H1 (cell line): ENCODE measurements at regions not wholly inside any gene's neighbourhood (a gene's known extent, or its start where the extent isn't known, plus 50 kb on each side); places are given as distances from the start of the nearest gene placed in this dataset.

Experiments used
- BRCA1 ChIP-seq: IDR thresholded peaks from 2 replicates; pipeline ENCODE4 v1.6.1; 2012; ENCODE audit warnings: low read depth, low read length, improper control_type of control experiment
- EP300 ChIP-seq, 2 experiments: IDR thresholded peaks; 1 replicate in 1 of 2; 2 replicates in 1 of 2; pipeline ENCODE4 v1.6.1; 2011 to 2012; ENCODE audit warnings: low read depth in 2 of 2, low read length in 2 of 2, mild to moderate bottlenecking in 2 of 2, borderline replicate concordance in 1 of 2, inconsistent platforms in 1 of 2, moderate library complexity in 1 of 2
- EZH2 ChIP-seq: fragments of 200-600 bp; sonication (generic); IDR thresholded peaks from 2 replicates; pipeline ENCODE4 v1.7.1; 2012; ENCODE audit warnings: low read depth, mild to moderate bottlenecking, moderate library complexity, low read length, inconsistent platforms; ENCODE audit not compliant: severe bottlenecking
- GABPA ChIP-seq: IDR thresholded peaks from 2 replicates; pipeline ENCODE4 v1.6.1; 2011; ENCODE audit warnings: mild to moderate bottlenecking, low read length, moderate library complexity, borderline replicate concordance; ENCODE audit not compliant: insufficient read depth
- PHF8 ChIP-seq: fragments of 200-600 bp; sonication (generic); conservative IDR thresholded peaks from 2 replicates; pipeline ENCODE4 v1.7.1; 2012; ENCODE audit warnings: low read depth, mild to moderate bottlenecking, inconsistent platforms, low read length, moderate library complexity
- SP1 ChIP-seq: IDR thresholded peaks from 2 replicates; pipeline ENCODE4 v1.6.1; 2011; ENCODE audit warnings: low read depth, low read length
- TAF1 ChIP-seq: IDR thresholded peaks from 2 replicates; pipeline ENCODE4 v1.6.1; 2011; ENCODE audit warnings: mild to moderate bottlenecking, low read depth, low read length
- TBP ChIP-seq: IDR thresholded peaks from 2 replicates; pipeline ENCODE4 v1.6.1; 2011; ENCODE audit warnings: low read depth, low read length, improper control_type of control experiment
- ZNF274 ChIP-seq: IDR thresholded peaks from 2 replicates; pipeline ENCODE4 v1.7.0; 2012; ENCODE audit warnings: low read length, borderline replicate concordance; ENCODE audit errors: extremely low read depth
- TF ChIP-seq, protein P1 (sequence below), 3 experiments: IDR thresholded peaks; 1 replicate in 2 of 3; 2 replicates in 1 of 3; pipeline versions ENCODE4 v1.5.1 to v1.6.1; 2011; ENCODE audit warnings: low read length in 3 of 3, mild to moderate bottlenecking in 3 of 3, inconsistent platforms in 2 of 3, low read depth in 1 of 3, moderate library complexity in 1 of 3; ENCODE audit not compliant: insufficient read depth in 1 of 3; ENCODE audit errors: control extremely low read depth in 1 of 3
- TF ChIP-seq, protein P2 (sequence below): IDR thresholded peaks from 2 replicates; pipeline ENCODE4 v1.6.1; 2011; ENCODE audit warnings: low read depth, mild to moderate bottlenecking, low read length; ENCODE audit not compliant: insufficient read depth

DNA sequence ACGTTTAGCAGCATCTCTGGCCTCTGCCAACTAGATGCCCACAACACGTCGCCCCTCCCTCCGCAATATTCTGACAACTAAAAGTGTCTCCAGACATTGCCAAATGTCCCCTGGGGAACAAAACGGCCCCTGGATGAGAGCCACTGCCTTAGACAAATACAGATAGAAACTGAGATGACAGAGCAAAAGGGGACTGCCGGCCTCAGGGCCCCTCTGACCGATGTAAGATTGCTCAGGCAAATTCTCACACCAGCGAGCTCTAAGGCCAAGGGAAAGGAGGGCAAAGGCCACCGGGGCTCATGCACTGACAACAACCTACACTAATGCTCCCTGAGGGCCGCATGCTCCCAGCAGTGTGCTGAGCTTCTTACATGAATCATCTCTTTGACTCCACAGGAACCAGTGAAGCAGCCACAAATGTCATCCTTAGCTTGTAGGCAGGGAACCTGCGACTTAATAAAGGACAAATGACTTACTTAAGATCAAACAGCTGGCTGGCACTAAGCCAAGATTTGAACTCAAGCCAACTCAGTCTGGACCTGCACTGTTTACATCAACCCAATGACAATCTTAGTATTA, 228.5 kb downstream of the TTC32 start:
- TF ChIP-seq EZH2 (no peak), TAF1 (no peak), PHF8 (no peak), ZNF274 (no peak), GABPA (no peak), TBP (no peak), EP300 (IDR thresholded peaks at IDR 0.05; ENCODE audit: borderline replicate concordance in 1 of 2, low read depth in 2 of 2, low read length in 2 of 2) (no peak), SP1 (no peak), BRCA1 (no peak)
- TF ChIP-seq, protein P1, sequence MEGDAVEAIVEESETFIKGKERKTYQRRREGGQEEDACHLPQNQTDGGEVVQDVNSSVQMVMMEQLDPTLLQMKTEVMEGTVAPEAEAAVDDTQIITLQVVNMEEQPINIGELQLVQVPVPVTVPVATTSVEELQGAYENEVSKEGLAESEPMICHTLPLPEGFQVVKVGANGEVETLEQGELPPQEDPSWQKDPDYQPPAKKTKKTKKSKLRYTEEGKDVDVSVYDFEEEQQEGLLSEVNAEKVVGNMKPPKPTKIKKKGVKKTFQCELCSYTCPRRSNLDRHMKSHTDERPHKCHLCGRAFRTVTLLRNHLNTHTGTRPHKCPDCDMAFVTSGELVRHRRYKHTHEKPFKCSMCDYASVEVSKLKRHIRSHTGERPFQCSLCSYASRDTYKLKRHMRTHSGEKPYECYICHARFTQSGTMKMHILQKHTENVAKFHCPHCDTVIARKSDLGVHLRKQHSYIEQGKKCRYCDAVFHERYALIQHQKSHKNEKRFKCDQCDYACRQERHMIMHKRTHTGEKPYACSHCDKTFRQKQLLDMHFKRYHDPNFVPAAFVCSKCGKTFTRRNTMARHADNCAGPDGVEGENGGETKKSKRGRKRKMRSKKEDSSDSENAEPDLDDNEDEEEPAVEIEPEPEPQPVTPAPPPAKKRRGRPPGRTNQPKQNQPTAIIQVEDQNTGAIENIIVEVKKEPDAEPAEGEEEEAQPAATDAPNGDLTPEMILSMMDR (IDR thresholded peaks at IDR 0.05; ENCODE audit: control extremely low read depth in 1 of 3, insufficient read depth in 1 of 3, low read depth in 1 of 3, low read length in 3 of 3): no peak
- TF ChIP-seq, protein P2, sequence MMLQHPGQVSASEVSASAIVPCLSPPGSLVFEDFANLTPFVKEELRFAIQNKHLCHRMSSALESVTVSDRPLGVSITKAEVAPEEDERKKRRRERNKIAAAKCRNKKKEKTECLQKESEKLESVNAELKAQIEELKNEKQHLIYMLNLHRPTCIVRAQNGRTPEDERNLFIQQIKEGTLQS: no peak
